GM19025 (cell line): ENCODE measurements at regions not wholly inside any gene's neighbourhood (a gene's known extent, or its start where the extent isn't known, plus 50 kb on each side); places are given as distances from the start of the nearest gene placed in this dataset.

Experiments
- ATAC-seq: cut with Tn5 transposase; IDR thresholded peaks from one replicate; pipeline ENCODE4 v1.9.1; 2021; ENCODE audit warnings: mild to moderate bottlenecking, low read depth, moderate library complexity; ENCODE audit not compliant: unreplicated experiment

DNA sequence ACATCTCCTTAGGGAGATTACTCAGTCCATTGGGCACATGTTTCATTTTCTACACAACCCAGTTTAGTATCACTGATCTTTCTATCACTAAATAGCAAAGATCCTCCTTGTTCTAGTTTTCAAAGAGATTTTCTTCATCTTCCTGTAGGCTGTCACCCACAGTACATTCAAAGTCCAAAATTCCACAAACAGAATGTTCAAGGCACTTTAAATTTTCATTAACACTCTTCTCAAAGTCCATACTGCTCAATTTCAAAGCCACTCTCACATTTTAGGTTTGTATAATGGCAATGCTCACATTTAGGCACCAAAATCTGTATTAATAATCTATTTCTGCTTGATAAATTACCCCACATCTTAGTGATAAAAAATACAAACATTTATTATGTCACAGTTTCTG is 152.8 kb downstream of the FSIP2 start:
- no peak for ATAC-seq

DNA sequence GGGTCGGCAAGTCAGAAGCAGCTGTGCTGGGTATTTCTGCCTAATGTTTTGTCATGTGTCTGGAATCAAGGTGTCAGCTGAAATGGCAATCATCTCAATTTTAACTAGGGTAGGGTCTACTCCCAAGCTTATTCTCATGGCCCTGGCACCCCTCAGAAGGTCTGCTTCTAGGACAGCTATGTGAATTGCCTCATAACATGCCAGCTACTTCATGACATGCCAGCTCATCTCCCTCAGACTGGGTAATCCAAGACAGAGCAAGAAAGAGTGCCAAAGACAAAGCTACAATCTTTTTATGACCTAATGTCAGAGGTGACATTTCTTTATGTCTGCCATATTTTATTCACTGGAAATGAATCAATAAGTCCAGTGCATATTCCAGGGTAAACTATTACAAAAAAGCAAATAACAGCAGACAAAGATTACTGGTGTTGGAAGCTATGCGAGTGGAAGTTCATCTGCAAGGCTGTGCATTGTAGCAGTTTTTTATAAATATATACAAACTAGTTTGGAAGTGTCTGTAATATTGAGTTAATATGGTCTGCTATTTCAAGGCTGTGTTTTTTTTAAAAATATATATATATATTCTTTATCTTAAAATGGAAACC is 153.3 kb downstream of the FSIP2 start:
- no peak for ATAC-seq

DNA sequence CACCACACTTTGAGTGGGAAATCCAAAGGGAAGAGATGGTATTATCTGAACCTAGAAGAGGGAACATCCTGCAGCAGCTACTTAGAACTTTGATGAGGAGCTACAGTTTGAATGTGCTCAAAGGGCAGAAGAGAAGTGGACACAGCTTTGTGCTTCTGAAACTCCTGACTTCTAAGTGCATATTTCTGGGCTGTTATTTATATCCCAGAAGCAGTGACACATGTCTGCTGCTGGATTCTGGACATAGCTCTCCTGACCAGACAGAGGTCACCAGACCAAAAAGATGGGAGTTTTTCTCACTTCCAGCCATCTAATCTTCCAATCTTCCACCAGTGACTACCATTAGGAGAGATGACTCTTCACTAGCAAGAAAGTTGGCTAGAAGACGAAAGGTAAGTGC is 153.9 kb downstream of the FSIP2 start:
- ATAC-seq: no peak

DNA sequence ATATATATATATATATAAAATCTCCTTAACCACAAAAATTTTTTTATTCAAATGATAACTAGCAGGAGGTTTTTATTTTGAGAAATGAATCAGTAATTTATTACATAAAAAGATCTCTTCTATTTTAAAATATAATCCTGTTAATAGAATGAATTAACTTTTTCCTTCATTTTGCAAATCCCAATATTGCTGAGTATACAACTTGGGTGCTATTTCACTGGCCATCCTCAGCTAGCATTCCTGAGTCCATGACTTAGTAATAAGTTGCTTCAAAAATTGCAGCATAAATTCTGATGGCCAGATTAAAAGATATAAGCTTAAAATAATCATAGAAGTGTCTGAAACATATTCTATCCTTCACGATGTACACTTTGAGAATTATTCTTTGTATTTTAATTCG is 155.6 kb downstream of the FSIP2 start:
- ATAC-seq: no peak

DNA sequence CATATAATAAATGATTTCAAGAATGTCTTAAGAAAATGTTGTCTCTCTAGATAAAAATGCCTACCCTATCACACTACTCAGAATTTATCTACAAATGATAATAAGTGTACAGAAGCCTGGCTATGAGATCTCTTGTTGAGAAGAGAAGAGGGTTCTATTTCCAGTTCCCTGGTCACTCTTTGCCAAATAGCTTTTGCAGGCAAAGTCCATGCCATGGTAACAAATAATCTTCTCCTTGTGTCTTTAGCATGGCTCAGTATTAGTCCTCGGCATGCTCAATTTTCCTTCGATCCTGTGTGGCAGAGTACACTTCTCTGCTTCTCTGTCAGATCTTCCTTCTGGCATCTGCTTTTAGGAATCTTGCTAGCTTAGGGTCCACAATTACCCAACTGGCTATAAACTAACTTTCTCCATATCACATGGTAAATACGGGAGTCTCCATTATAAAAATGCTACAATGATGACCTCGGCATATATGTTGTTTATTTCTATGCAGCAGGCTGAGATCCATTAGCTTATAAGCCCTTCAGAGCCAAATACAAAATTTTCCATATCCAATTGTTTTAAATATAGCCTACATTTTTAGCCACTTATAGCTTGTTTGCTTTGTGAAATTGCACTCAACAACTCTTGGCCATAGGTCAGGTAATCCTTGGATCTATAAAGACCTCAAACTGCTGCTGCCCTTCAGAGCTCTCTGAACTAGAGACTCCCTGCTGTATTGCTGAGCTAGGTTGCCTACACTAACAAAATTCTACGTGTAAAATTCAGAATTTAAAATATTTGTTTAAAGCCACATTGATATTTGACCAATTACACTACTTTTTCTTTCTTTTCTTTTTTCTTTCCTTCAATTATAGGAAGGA is 157.5 kb downstream of the FSIP2 start:
- ATAC-seq: no peak

DNA sequence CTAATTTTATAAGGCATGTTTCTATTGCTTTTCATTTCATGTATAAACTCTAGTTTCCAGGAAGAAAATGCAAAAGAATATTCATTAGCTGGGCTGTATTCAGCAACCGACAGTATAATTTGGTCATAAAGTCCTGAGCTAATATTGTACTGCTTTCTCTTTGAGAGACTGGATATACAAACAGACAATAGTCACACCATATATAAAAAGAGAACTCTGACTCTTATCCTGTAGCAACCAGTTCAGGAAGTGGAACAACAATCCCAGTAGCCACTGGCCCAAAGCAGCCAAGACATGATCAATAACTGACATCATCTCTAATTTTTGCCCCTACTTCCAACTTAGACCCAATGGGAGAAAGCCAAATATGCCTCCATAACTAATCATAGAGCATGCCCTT is 160.8 kb downstream of the FSIP2 start:
- ATAC-seq: no peak

DNA sequence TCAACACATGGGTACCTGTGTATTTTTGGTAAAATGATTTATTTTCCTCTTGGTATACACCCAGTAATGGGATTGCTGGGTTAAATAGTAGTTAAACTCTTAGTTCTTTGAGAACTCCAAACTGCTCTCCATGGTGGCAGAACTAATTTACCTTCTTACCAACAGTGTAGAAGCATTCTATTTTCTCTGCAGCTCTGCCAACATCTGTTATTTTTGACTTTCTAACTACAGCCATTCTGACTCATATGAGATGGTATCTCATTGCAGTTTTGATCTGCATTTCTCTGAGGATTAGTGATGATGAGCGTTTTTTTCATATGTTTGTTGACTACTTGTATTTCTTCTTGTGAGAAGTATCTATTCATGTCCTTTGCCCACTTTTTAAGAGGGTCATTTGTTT is 180.6 kb downstream of the FSIP2 start:
- ATAC-seq: no peak

DNA sequence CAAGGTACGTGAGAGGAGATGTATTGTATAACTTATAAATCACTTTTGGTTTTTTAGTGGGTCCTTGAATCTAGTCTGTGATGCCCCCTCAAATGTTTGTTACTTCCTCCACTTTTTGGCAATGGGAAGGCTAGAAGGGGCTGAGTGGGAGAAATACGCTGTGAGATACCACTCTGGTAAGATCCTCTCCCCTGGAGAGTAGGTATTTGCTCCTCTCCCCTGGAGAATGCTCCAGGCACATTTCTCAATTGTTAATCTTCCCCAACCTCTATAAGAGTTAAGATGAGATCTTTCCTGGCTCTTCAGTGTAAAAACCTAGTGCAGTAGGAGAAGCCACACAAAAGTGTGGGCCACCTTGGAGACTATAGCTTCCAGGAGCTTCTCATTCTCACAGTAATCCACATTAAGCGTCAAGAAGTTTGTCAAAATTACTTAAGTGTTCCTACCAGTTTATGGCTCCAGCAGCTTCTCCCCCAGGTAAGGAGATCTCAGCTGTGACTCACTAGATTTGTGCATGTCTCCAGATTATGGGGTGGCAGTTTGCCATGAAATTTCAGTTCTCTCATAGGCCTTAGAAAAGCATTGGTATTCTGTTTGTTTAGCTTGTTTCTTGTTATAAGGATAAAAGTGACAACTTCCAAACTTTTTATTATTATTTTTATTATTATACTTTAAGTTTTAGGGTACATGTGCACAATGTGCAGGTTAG is 182.6 kb downstream of the FSIP2 start:
- no peak for ATAC-seq

DNA sequence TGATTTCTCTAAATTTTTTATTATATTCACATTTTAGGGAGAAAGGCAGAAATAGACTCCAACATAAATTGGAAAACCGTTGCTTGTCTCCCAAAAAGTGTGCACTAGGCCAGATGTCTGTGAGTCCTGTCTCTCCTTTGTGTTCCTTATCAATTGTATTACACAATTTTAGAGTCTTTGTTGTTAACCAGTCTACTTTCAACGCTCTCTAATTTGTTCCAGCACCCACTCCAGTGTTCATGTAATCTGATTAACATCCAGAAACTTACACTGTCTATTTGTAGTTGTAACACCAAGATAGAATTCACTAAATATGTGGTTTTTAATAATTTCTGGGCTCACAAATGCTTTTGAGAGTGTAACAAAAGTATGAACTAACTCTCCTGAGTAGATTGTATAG is 195.6 kb downstream of the FSIP2 start:
- ATAC-seq: no peak

DNA sequence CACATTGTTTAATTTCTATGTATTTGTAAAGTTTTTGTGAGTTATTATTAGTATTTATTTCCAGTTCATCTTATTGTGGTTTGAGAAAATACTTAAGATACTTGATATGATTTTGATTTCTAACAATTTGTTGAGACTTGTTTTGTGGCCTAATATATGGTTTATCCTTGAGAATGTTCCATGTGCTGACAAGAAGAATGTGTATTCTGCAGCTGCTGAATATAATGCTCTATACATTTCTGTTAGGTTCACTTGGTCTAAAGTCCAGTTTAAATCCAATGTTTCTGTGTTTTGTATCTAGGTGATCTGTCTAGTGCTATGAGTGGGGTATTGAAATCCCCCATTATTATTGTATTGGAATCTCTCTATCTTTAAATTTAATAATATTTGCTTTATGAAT is 201.3 kb downstream of the FSIP2 start:
- ATAC-seq: no peak

DNA sequence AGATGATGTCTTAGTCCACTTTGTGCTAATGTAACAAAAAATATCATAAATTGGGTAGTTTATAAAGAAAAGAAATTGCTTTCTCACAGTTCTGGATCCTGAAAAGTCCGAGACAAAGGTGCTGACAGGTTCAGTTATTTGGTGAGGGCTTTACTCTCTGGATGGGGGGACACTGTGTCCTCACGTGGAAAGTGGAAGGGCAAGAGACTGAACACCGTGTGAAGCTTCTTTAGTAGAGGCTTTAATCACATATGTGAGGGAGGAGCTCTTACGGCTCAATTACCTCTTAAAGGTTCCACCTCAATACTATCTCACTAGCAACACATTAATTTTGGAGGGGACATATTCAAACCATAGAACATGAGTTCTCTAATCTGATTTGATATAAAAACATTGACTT is 204.3 kb downstream of the FSIP2 start:
- no peak for ATAC-seq

DNA sequence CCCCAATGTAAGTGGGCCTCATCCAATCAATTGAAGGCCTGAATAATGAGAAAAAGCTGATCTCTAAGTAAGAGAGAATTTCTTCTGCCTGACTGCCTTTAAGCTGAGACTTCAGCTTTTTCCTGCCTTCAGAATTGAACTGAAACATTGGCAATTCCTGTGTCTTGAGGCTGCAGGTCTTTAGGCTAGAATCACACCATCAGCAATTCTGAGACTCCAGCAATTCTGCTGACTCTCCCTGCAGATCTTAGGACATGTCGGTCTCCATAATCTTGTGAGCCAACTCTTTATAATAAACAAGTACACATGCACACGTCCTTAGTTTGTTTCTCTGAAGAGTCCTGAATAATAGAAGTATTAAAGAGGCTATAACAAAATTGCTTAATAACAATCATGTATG is 209.1 kb downstream of the FSIP2 start:
- no peak for ATAC-seq

DNA sequence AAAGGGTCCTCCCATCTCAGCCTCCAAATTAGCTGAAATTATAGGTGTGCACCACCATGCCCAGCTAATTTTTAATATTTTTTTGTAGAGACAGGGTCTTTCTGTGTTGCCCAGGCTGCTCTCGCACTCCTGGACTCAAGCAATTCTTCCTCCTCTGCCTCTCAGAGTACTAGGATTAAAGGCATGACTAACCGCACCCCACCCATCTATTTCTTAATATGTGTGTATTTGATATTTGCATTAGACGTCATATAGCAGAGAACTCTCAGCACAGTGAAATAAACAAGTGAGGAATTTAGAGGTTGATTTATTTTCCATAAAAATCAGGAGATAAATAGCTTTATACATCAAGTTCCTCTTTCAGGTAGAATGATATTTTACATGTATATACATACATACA is 213.5 kb downstream of the FSIP2 start:
- no peak for ATAC-seq

DNA sequence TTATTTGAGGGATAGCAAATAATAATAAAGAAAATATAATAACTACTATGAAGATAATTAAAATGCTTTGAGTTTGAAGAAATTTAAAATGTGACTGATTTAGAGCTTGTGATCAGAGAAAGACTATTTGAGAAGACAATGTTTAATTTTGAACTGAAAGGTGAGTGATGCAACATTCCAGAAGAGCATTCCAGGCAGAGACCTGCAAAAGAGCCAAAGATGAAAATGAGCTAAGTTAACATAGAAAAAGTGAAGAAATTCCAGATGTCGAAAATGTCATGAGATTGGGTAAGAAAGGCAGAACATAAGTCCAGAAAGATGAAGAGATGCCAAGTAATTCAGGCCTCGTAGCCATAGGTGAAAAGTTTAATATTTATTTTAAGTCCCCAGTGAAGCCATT is 215.8 kb downstream of the FSIP2 start:
- ATAC-seq: no peak

DNA sequence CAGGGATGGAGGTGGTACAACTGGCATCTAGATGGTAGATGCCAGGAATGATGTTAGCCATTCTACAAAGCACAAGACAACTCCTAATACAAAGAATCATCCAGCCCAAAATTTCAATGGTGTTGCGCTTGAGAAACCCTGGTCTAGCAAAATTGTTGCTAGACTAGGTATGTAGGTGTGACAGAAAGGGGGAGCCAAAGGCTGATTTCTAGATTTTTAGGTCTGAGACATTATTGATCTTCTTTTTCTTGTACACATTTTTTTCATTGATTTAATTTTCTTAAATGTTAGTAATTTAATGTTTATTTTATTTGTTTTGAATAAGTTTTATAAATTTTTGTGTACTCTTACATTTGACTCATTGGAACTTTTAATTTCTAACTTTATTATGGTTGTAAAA is 216.4 kb downstream of the FSIP2 start:
- ATAC-seq: no peak

DNA sequence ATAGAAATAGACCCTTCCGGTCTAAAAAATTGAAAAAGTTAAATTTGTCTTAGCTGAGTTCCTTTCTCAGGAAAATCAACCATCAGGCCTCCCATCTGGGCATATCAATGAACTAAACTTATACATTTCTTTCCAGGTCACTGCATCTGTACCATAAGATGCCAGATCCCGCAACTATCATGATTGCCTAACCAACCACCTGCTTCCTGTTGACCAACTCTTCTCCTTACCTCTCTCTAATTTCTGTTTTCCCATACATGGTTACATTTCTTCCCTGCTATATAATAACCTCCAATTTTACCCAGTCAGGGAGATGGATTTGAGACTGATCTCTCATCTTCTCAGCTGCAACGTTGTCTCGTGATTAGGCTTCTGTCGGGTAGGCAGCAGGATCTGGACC is 228.7 kb downstream of the FSIP2 start:
- no peak for ATAC-seq

DNA sequence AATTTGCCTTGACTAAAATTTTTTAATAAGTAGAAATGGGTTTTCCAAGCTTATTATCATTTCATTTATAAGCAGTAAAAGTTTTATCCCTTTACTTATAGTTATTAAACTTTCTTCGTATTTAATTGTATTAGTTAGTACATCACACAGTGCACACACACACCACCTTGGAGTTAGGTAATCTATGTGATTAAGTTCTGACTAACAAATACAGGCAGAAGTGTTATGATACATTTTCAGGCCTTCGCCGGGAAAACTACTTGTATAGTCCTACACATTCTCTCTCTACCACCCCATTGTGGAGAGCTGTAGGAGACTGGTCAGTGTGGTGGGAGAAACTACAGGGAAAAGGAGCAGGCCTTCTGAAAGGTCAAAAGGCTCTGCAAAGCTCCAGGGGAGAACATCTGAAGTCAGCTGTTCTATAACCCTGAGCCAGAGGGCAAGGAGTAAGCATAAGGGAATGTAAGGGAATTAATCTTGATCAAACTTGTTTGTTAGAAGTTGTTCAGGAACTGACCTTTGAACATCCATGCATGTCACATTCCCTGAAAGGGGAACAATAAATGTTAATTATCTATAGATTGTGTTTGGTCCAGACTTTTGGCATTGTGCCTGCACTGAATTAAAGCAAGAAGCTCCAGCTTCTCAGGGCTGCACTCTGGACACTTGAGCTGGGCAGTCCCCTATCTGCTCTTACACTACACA is 231.7 kb downstream of the FSIP2 start:
- no peak for ATAC-seq

DNA sequence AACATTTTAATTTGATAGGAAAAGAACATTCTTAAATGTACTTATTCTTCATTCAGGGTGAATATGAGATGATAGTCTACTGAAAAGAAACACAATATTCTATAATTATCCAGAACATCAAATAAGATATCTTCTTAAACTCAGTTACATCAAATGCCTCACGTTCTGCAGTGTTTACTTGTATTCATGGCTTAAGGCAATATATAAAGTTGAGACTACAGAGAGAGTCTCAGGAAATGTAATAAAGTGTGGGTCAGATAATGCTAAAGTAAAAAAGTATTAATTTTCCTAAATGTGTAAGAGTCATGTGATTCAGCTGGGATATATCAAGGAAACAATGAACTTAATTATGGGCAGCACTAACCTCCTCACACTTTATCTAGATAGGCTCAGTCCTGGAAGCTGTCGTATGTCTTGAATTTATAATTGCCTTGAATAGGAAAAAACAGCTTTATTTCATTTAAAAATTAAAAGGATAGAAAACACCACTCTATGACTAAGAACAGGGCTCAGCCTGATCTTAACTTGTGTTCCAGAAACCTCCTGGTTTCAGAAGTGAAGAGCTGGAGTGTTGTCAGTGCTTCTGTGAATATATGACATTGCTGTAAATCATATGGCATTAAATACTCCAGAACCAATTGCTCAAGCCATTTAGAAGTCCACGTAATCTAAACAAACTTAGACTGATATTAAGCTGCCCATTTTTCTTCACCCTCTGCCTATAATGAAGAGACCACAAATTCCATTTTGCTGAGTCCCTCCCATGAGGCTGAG is 240.2 kb downstream of the FSIP2 start:
- no peak for ATAC-seq

DNA sequence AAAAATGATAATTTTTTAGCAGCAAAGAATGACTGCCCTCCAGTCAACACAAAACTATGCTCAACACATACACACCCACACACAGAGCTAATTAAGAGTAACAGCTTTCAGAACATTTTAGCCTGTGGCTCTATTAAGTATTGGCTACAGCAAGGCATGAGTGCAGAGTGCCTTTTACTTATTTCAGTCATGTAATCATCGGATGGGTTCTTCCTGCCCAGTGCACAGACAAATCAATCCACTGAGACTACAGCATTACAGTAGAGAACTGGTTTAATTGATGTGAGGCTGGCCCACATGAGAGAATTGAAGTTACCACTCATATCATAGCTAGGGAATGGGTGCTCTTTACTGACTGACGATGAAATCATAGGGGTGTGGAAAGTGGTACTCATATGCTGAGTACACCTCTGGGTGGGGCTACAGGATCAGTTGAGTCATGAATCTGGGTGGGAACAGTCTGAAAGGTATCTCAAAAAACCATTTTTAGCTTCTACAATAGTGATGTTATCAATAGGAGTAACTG is 241.0 kb downstream of the FSIP2 start:
- no peak for ATAC-seq

DNA sequence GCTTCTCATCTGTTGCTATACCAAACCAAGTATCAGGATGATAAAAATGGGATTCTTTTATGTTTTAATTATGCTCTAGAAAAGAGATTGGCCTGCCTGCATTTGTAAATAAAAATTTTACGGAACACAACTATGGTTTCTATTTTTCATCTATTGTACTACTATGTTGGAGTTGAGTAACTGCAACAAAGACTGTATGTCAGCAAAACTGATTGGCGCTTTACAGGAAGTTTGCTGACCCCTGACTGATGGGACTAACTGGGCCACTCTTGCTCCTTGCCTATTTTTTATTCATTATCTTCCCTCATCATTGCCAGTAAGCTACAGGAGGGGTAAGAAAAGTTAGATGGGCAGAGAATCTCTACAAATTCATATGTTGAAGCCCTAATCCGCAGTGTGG is 242.3 kb downstream of the FSIP2 start:
- ATAC-seq: no peak
